DOHH2 (cell line): ENCODE measurements at regions not wholly inside any gene's neighbourhood (a gene's known extent, or its start where the extent isn't known, plus 50 kb on each side); places are given as distances from the start of the nearest gene placed in this dataset.

Experiments used
- CTCF ChIP-seq: fragments of 200-600 bp; sonication (generic); IDR thresholded peaks from one replicate; pipeline ENCODE4 v1.5.1; 2014; ENCODE audit warnings: antibody characterized with exemption, mild to moderate bottlenecking, low read depth, low read length; ENCODE audit not compliant: poor library complexity, severe bottlenecking
- EZH2phosphoT487 ChIP-seq: fragments of 200-600 bp; sonication (generic); IDR thresholded peaks from 2 replicates; pipeline ENCODE4 v1.6.1; 2017; ENCODE audit warnings: borderline replicate concordance, mild to moderate bottlenecking, antibody characterized with exemption, low read length, moderate library complexity, mixed read lengths

GRCh38 chr12:65662590-65662989 is 161.7 kb upstream of the HMGA2 start:
- TF ChIP-seq CTCF (no peak), EZH2phosphoT487 (no peak)
